PC-9 (cell line): ENCODE measurements at regions not wholly inside any gene's neighbourhood (a gene's known extent, or its start where the extent isn't known, plus 50 kb on each side); places are given as distances from the start of the nearest gene placed in this dataset.

Experiments
- CTCF ChIP-seq: fragments of 200-600 bp; sonication (generic); conservative IDR thresholded peaks from 2 replicates; pipeline ENCODE4 v1.6.1; 2017; ENCODE audit warnings: mixed run types, antibody characterized with exemption, mild to moderate bottlenecking, moderate library complexity
- EZH2 ChIP-seq: fragments of 200-600 bp; sonication (generic); IDR thresholded peaks from 2 replicates; pipeline ENCODE4 v1.8.0; 2017; ENCODE audit warnings: antibody characterized with exemption, low read depth

- TF ChIP-seq CTCF (no peak), EZH2 (no peak)
These were observed 80.3 kb upstream of the SSTR1 start for GRCh38 chr14:38127356-38127755.
